ENCODE measurements at regions not wholly inside any gene's neighbourhood (a gene's known extent, or its start where the extent isn't known, plus 50 kb on each side); places are given as distances from the start of the nearest gene placed in this dataset.

DNA sequence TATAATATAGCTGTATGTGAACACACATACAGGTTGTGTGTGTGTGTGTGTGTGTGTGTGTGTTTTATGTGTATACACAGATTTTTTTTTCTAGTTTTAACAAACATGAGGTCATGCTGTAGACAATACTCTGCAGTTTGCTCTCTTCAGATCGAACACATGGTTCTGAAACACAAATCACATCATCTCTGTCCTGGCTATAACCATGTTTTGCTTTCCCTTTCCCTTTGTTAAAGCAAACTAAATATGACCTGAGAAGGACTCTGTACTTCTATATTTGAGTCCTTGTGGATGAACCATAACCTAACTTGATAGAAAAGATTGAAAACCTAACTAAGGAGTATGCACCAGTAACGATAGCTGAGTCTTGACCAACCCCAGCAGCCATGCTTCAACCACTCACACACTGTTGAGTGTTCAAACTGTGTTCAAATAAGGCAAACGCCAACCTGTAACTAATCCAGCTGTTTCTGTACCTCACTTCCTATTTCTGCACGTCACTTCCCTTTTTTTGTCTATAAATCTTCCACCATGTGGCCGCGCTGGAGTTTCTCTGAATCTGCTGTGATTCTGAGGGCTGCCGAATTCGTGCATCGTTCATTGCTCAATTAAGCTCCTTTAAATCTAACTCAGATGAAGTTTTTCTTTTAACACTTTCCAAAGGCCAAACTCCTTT, 303.8 kb downstream of the HS3ST3B1 start:
- TF ChIP-seq RAD21 (IDR thresholded peaks at IDR 0.05; ENCODE audit: low read depth) (no peak), YY1 (IDR thresholded peaks at IDR 0.05; ENCODE audit: low read depth) (no peak), EP300 (IDR thresholded peaks at IDR 0.05; ENCODE audit: borderline replicate concordance) (no peak), NFIC (IDR thresholded peaks at IDR 0.05) (no peak), TAF1 (IDR thresholded peaks at IDR 0.05; ENCODE audit: low read depth) (no peak), CEBPB (IDR thresholded peaks at IDR 0.05) (no peak), ZBTB7A (IDR thresholded peaks at IDR 0.05; ENCODE audit: low read depth) (no peak), TCF12 (IDR thresholded peaks at IDR 0.05; ENCODE audit: low read depth) (no peak), FOXM1 (IDR thresholded peaks at IDR 0.05; ENCODE audit: borderline replicate concordance, low read depth) (no peak), CREB1 (IDR thresholded peaks at IDR 0.05; ENCODE audit: low read depth) (no peak), EGR1 (IDR thresholded peaks at IDR 0.05) (no peak)
- TF ChIP-seq, protein P1, sequence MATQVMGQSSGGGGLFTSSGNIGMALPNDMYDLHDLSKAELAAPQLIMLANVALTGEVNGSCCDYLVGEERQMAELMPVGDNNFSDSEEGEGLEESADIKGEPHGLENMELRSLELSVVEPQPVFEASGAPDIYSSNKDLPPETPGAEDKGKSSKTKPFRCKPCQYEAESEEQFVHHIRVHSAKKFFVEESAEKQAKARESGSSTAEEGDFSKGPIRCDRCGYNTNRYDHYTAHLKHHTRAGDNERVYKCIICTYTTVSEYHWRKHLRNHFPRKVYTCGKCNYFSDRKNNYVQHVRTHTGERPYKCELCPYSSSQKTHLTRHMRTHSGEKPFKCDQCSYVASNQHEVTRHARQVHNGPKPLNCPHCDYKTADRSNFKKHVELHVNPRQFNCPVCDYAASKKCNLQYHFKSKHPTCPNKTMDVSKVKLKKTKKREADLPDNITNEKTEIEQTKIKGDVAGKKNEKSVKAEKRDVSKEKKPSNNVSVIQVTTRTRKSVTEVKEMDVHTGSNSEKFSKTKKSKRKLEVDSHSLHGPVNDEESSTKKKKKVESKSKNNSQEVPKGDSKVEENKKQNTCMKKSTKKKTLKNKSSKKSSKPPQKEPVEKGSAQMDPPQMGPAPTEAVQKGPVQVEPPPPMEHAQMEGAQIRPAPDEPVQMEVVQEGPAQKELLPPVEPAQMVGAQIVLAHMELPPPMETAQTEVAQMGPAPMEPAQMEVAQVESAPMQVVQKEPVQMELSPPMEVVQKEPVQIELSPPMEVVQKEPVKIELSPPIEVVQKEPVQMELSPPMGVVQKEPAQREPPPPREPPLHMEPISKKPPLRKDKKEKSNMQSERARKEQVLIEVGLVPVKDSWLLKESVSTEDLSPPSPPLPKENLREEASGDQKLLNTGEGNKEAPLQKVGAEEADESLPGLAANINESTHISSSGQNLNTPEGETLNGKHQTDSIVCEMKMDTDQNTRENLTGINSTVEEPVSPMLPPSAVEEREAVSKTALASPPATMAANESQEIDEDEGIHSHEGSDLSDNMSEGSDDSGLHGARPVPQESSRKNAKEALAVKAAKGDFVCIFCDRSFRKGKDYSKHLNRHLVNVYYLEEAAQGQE (IDR thresholded peaks at IDR 0.05; ENCODE audit: low read depth): no peak
- TF ChIP-seq, protein P2, sequence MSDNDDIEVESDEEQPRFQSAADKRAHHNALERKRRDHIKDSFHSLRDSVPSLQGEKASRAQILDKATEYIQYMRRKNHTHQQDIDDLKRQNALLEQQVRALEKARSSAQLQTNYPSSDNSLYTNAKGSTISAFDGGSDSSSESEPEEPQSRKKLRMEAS (IDR thresholded peaks at IDR 0.05): no peak
- TF ChIP-seq, protein P3, sequence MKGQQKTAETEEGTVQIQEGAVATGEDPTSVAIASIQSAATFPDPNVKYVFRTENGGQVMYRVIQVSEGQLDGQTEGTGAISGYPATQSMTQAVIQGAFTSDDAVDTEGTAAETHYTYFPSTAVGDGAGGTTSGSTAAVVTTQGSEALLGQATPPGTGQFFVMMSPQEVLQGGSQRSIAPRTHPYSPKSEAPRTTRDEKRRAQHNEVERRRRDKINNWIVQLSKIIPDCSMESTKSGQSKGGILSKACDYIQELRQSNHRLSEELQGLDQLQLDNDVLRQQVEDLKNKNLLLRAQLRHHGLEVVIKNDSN (IDR thresholded peaks at IDR 0.05): no peak

All from Ishikawa (cell line).